ENCODE measurements at regions not wholly inside any gene's neighbourhood (a gene's known extent, or its start where the extent isn't known, plus 50 kb on each side); places are given as distances from the start of the nearest gene placed in this dataset.

GRCh38 chr3:23659274-23659673, 146.5 kb upstream of the UBE2E1 start:
- H3K9me2 ChIP-seq (replicated peaks; ENCODE audit: insufficient read depth, low read length), result no peaks in the 10 kb centered on the region
- H3K4me3 ChIP-seq (ENCODE audit: insufficient read depth, low read length, poor library complexity, severe bottlenecking), result peak overlapping the region; percentile 2
- H3K9me3 ChIP-seq (ENCODE audit: insufficient read depth, low read length), result peaks cover 10% of the 10 kb centered on the region; the same call in 1 of the 2 replicates
- H3K27ac ChIP-seq (ENCODE audit: low read depth, low read length), result peak overlapping the region; percentile 46; the same call in 1 of the 2 replicates
- H3K79me2 ChIP-seq (ENCODE audit: insufficient read depth, low read length), result no peaks in the 10 kb centered on the region
- no peaks in the 10 kb centered on the region for H3K27me3 ChIP-seq (ENCODE audit: low read length)
- H3K4me2 ChIP-seq (ENCODE audit: low read depth, low read length, poor library complexity, severe bottlenecking), result peak overlapping the region; percentile 64
- H2AFZ ChIP-seq (ENCODE audit: low read depth, low read length, severe bottlenecking), result peak overlapping the region; percentile 58
- H3K9ac ChIP-seq (ENCODE audit: low read length), result no peak overlapping the region
- H3F3A ChIP-seq (ENCODE audit: insufficient read depth), result no peaks in the 10 kb centered on the region
- no peaks in the 10 kb centered on the region for H3K36me3 ChIP-seq (ENCODE audit: low read length)
- H4K20me1 ChIP-seq (ENCODE audit: low read depth, low read length), result no peaks in the 10 kb centered on the region
- no peak for TF ChIP-seq CTCF (IDR thresholded peaks at IDR 0.05; ENCODE audit: insufficient read depth, low read length, poor library complexity, severe bottlenecking)
- no peak for TF ChIP-seq EZH2phosphoT487 (conservative IDR thresholded peaks at IDR 0.05; ENCODE audit: low read length)

- H3K27ac ChIP-seq (ENCODE audit: low read depth, low read length), result no peak overlapping the region; the same call in 1 of the 2 replicates
- H3K9ac ChIP-seq (ENCODE audit: low read length), result no peak overlapping the region
- peak overlapping the region; percentile 64 for H3K4me2 ChIP-seq (ENCODE audit: low read depth, low read length, poor library complexity, severe bottlenecking)
Measured at GRCh38 chr3:23659840-23660430, 145.8 kb upstream of the UBE2E1 start.

GRCh38 chr3:23662079-23662617, 143.6 kb upstream of the UBE2E1 start:
- Histone ChIP-seq H3K9me2 (replicated peaks; ENCODE audit: insufficient read depth, low read length) (no peaks in the 10 kb centered on the region), H2AFZ (ENCODE audit: low read depth, low read length, severe bottlenecking) (no peak overlapping the region), H3K9me3 (ENCODE audit: insufficient read depth, low read length) (no peaks in the 10 kb centered on the region), H4K20me1 (ENCODE audit: low read depth, low read length) (no peaks in the 10 kb centered on the region), H3K27ac (ENCODE audit: low read depth, low read length) (no peak overlapping the region), H3K4me2 (ENCODE audit: low read depth, low read length, poor library complexity, severe bottlenecking) (no peak overlapping the region), H3F3A (ENCODE audit: insufficient read depth) (no peaks in the 10 kb centered on the region), H3K79me2 (ENCODE audit: insufficient read depth, low read length) (no peaks in the 10 kb centered on the region), H3K36me3 (ENCODE audit: low read length) (no peaks in the 10 kb centered on the region), H3K9ac (ENCODE audit: low read length) (no peak overlapping the region), H3K4me3 (ENCODE audit: insufficient read depth, low read length, poor library complexity, severe bottlenecking) (no peak overlapping the region), H3K27me3 (ENCODE audit: low read length) (no peaks in the 10 kb centered on the region)
- TF ChIP-seq EZH2phosphoT487 (conservative IDR thresholded peaks at IDR 0.05; ENCODE audit: low read length), result no peak
- no peak for TF ChIP-seq CTCF (IDR thresholded peaks at IDR 0.05; ENCODE audit: insufficient read depth, low read length, poor library complexity, severe bottlenecking)

More at GRCh38 chr3:23659840-23660430, 145.8 kb upstream of the UBE2E1 start:
- Histone ChIP-seq H3F3A (ENCODE audit: insufficient read depth) (no peaks in the 10 kb centered on the region), H3K27me3 (ENCODE audit: low read length) (no peaks in the 10 kb centered on the region), H4K20me1 (ENCODE audit: low read depth, low read length) (no peaks in the 10 kb centered on the region), H3K36me3 (ENCODE audit: low read length) (no peaks in the 10 kb centered on the region), H3K9me2 (replicated peaks; ENCODE audit: insufficient read depth, low read length) (no peaks in the 10 kb centered on the region), H3K9me3 (ENCODE audit: insufficient read depth, low read length) (peaks cover 10% of the 10 kb centered on the region; the same call in 1 of the 2 replicates), H3K4me3 (ENCODE audit: insufficient read depth, low read length, poor library complexity, severe bottlenecking) (no peak overlapping the region), H3K79me2 (ENCODE audit: insufficient read depth, low read length) (no peaks in the 10 kb centered on the region), H2AFZ (ENCODE audit: low read depth, low read length, severe bottlenecking) (peak overlapping the region; percentile 58)
- TF ChIP-seq EZH2phosphoT487 (conservative IDR thresholded peaks at IDR 0.05; ENCODE audit: low read length), result no peak

GRCh38 chr3:23663246-23663645, 142.5 kb upstream of the UBE2E1 start:
- Histone ChIP-seq H2AFZ (ENCODE audit: low read depth, low read length, severe bottlenecking) (no peak overlapping the region), H3K36me3 (ENCODE audit: low read length) (no peaks in the 10 kb centered on the region), H3K9me3 (ENCODE audit: insufficient read depth, low read length) (no peaks in the 10 kb centered on the region), H3K4me2 (ENCODE audit: low read depth, low read length, poor library complexity, severe bottlenecking) (no peak overlapping the region), H3K79me2 (ENCODE audit: insufficient read depth, low read length) (no peaks in the 10 kb centered on the region), H3K27ac (ENCODE audit: low read depth, low read length) (no peak overlapping the region), H3F3A (ENCODE audit: insufficient read depth) (no peaks in the 10 kb centered on the region), H3K27me3 (ENCODE audit: low read length) (no peaks in the 10 kb centered on the region), H4K20me1 (ENCODE audit: low read depth, low read length) (no peaks in the 10 kb centered on the region), H3K9ac (ENCODE audit: low read length) (no peak overlapping the region), H3K4me3 (ENCODE audit: insufficient read depth, low read length, poor library complexity, severe bottlenecking) (no peak overlapping the region), H3K9me2 (replicated peaks; ENCODE audit: insufficient read depth, low read length) (no peaks in the 10 kb centered on the region)
- TF ChIP-seq CTCF (IDR thresholded peaks at IDR 0.05; ENCODE audit: insufficient read depth, low read length, poor library complexity, severe bottlenecking), result no peak
- no peak for TF ChIP-seq EZH2phosphoT487 (conservative IDR thresholded peaks at IDR 0.05; ENCODE audit: low read length)
